H1 (cell line): ENCODE measurements at regions not wholly inside any gene's neighbourhood (a gene's known extent, or its start where the extent isn't known, plus 50 kb on each side); places are given as distances from the start of the nearest gene placed in this dataset.

Experiments
- BACH1 ChIP-seq: IDR thresholded peaks from 2 replicates; pipeline ENCODE4 v1.6.1; 2012; ENCODE audit warnings: low read length, improper control_type of control experiment
- CREB1 ChIP-seq: IDR thresholded peaks from 2 replicates; pipeline ENCODE4 v1.6.1; 2012; ENCODE audit warnings: inconsistent platforms
- GTF2F1 ChIP-seq: IDR thresholded peaks from 2 replicates; pipeline ENCODE4 v1.6.1; 2012; ENCODE audit warnings: low read depth, low read length, improper control_type of control experiment, borderline replicate concordance
- RNF2 ChIP-seq: fragments of 200-900, 300-1000 bp; sonication (generic); IDR thresholded peaks from 2 replicates; pipeline ENCODE4 v1.7.1; 2016; ENCODE audit warnings: borderline replicate concordance, low read depth, mild to moderate bottlenecking, antibody characterized with exemption, low read length; ENCODE audit not compliant: poor library complexity, severe bottlenecking; ENCODE audit errors: missing control alignments
- RXRA ChIP-seq: IDR thresholded peaks from 2 replicates; pipeline ENCODE4 v1.6.1; 2011; ENCODE audit warnings: low read depth, mild to moderate bottlenecking, low read length, moderate library complexity; ENCODE audit not compliant: insufficient read depth

DNA sequence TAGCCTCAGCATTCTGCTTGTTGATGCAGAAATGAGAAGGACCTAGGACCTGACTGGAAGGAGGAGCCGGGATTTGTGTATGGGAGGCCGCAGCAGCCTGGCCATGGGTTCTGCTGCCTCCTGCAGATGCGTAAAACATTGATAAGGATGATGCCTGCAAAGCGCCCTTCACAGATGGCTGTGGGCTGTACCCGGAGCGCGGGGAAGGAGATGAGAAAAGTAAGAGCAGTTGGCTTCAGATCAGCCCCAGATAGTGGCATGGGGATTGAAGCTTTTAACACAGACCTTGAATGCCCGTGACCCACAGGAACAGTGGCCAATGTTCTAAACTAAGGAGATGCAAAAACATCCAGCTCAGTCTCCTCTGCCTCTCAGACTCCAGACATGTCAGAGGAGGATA is 136.4 kb upstream of the KCNG1 start (continued):
- TF ChIP-seq CREB1 (no peak), RNF2 (no peak), BACH1 (no peak), RXRA (no peak), GTF2F1 (no peak)
